GM23338 (cell line): ENCODE measurements at regions not wholly inside any gene's neighbourhood (a gene's known extent, or its start where the extent isn't known, plus 50 kb on each side); places are given as distances from the start of the nearest gene placed in this dataset.

Experiments
- ATAC-seq: fragments of 200-7000 bp; cut with Tn5 transposase; 3 replicates; pipeline ENCODE4 v1.9.1; 2020
- DNase-seq: peaks from one replicate; pipeline ENCODE4 v3.0.0-alpha.2; 2015; ENCODE audit warnings: low spot score
- H2AFZ ChIP-seq: fragments of 200-600 bp; sonication (generic); 2 replicates; pipeline ENCODE4 v1.8.0; 2016; ENCODE audit warnings: antibody characterized with exemption, mild to moderate bottlenecking, moderate library complexity
- H3F3A ChIP-seq: fragments of 200-600 bp; sonication (generic); replicated peaks from 2 replicates; pipeline ENCODE4 v1.8.0; 2017; ENCODE audit warnings: antibody characterized with exemption, mixed run types, low read depth
- H3K27ac ChIP-seq: fragments of 200-600 bp; sonication (generic); 2 replicates; pipeline ENCODE4 v1.6.1; 2016; ENCODE audit warnings: low read depth
- H3K27me3 ChIP-seq: fragments of 200-600 bp; sonication (generic); 2 replicates; pipeline ENCODE4 v1.8.0; 2016; ENCODE audit warnings: mild to moderate bottlenecking, mixed run types, moderate library complexity; ENCODE audit not compliant: insufficient read depth
- H3K36me3 ChIP-seq: fragments of 200-600 bp; sonication (generic); 2 replicates; pipeline ENCODE4 v1.8.0; 2016; ENCODE audit warnings: mild to moderate bottlenecking; ENCODE audit not compliant: insufficient read depth
- H3K4me1 ChIP-seq: fragments of 200-600 bp; sonication (generic); 2 replicates; pipeline ENCODE4 v1.8.0; 2016; ENCODE audit warnings: mild to moderate bottlenecking, moderate library complexity; ENCODE audit not compliant: insufficient read depth
- H3K4me2 ChIP-seq: fragments of 200-600 bp; sonication (generic); 2 replicates; pipeline ENCODE4 v1.7.1; 2017; ENCODE audit warnings: mixed run types
- H3K4me3 ChIP-seq: fragments of 200-600 bp; sonication (generic); 2 replicates; pipeline ENCODE4 v1.6.1; 2016; ENCODE audit warnings: mixed run types
- H3K79me2 ChIP-seq: fragments of 200-600 bp; sonication (generic); replicated peaks from 2 replicates; pipeline ENCODE4 v1.8.0; 2017; ENCODE audit warnings: mild to moderate bottlenecking; ENCODE audit not compliant: insufficient read depth
- H3K9me2 ChIP-seq: fragments of 200-600 bp; sonication (generic); 2 replicates; pipeline ENCODE4 v1.8.0; 2017; ENCODE audit not compliant: insufficient read depth
- H4K20me1 ChIP-seq: fragments of 200-600 bp; sonication (generic); replicated peaks from 2 replicates; pipeline ENCODE4 v1.8.0; 2017; ENCODE audit warnings: mild to moderate bottlenecking; ENCODE audit not compliant: insufficient read depth
- H3K27ac Mint-ChIP-seq: 2 replicates; pipeline ENCODE4 v1.8.0; 2020; ENCODE audit warnings: inconsistent platforms, mild to moderate bottlenecking, moderate library complexity, mixed read lengths
- H3K27me3 Mint-ChIP-seq: 3 replicates; pipeline ENCODE4 v1.8.0; 2022; ENCODE audit warnings: low read depth, mild to moderate bottlenecking, moderate library complexity, mixed read lengths, inconsistent platforms; ENCODE audit not compliant: insufficient read depth, poor library complexity
- H3K36me3 Mint-ChIP-seq: 3 replicates; pipeline ENCODE4 v1.8.0; 2021; ENCODE audit warnings: low read depth, mild to moderate bottlenecking, inconsistent platforms, moderate library complexity, mixed read lengths
- H3K4me1 Mint-ChIP-seq: 3 replicates; pipeline ENCODE4 v1.8.0; 2020; ENCODE audit warnings: mild to moderate bottlenecking, inconsistent platforms, mixed read lengths
- H3K4me3 Mint-ChIP-seq: 3 replicates; pipeline ENCODE4 v1.8.0; 2021; ENCODE audit warnings: moderate library complexity, mild to moderate bottlenecking, inconsistent platforms, mixed read lengths
- H3K9me3 Mint-ChIP-seq: 3 replicates; pipeline ENCODE4 v1.8.0; 2020; ENCODE audit warnings: moderate library complexity, mild to moderate bottlenecking, inconsistent platforms, mixed read lengths
- CREB1 ChIP-seq: fragments of 250-450 bp; sonication (Bioruptor Pico); IDR thresholded peaks from 2 replicates; pipeline ENCODE4 v1.5.0; 2020; ENCODE audit warnings: low read depth, mild to moderate bottlenecking, moderate library complexity
- CTCF ChIP-seq, 2 experiments: fragments of 200-600 bp in 1 of 2; sonication (generic) in 1 of 2; conservative IDR thresholded peaks; 2 replicates each; pipeline versions ENCODE4 v1.5.1 to v1.6.1; 2016 to 2017; ENCODE audit warnings: antibody characterized with exemption in 2 of 2, low read depth in 2 of 2, mild to moderate bottlenecking in 2 of 2, moderate library complexity in 1 of 2
- EZH2 ChIP-seq: fragments of 200-600 bp; sonication (generic); IDR thresholded peaks from one replicate; pipeline ENCODE4 v1.8.0; 2017; ENCODE audit warnings: antibody characterized with exemption, mild to moderate bottlenecking, low read depth; ENCODE audit not compliant: unreplicated experiment
- EZH2phosphoT487 ChIP-seq: fragments of 200-600 bp; sonication (generic); IDR thresholded peaks from one replicate; pipeline ENCODE4 v1.8.1; 2018; ENCODE audit warnings: antibody characterized with exemption; ENCODE audit not compliant: unreplicated experiment
- JUNB ChIP-seq: IDR thresholded peaks from one replicate; pipeline ENCODE4 v1.6.1; 2016; ENCODE audit warnings: antibody characterized with exemption; ENCODE audit not compliant: unreplicated experiment
- NANOG ChIP-seq: IDR thresholded peaks from 2 replicates; pipeline ENCODE4 v1.6.1; 2016; ENCODE audit warnings: antibody characterized with exemption, borderline replicate concordance
- REST ChIP-seq: IDR thresholded peaks from one replicate; pipeline ENCODE4 v1.6.1; 2018; ENCODE audit warnings: antibody characterized with exemption; ENCODE audit not compliant: unreplicated experiment
- STAT1 ChIP-seq: IDR thresholded peaks from one replicate; pipeline ENCODE4 v1.6.1; 2016; ENCODE audit warnings: antibody characterized with exemption; ENCODE audit not compliant: unreplicated experiment
- ZNF114 ChIP-seq: fragments of 250-450 bp; sonication (Bioruptor Pico); IDR thresholded peaks from 2 replicates; pipeline ENCODE4 v1.5.0; 2020; ENCODE audit warnings: mild to moderate bottlenecking, moderate library complexity
- ZNF331 ChIP-seq: fragments of 250-450 bp; sonication (Bioruptor Pico); IDR thresholded peaks from 2 replicates; pipeline ENCODE4 v1.5.0; 2020; ENCODE audit warnings: low read depth, mild to moderate bottlenecking, moderate library complexity
- TF ChIP-seq, protein P1 (sequence below): IDR thresholded peaks from 2 replicates; pipeline ENCODE4 v1.6.1; 2016; ENCODE audit warnings: antibody characterized with exemption

- Histone ChIP-seq H3K79me2 (no peaks in the 10 kb centered on the region), H3F3A (no peaks in the 10 kb centered on the region), H3K4me2 (no peak overlapping the region), H2AFZ (no peak overlapping the region), H3K27ac (no peak overlapping the region), H3K36me3 (no peaks in the 10 kb centered on the region), H4K20me1 (no peaks in the 10 kb centered on the region), H3K4me3 (no peak overlapping the region), H3K27me3 (peaks cover 12% of the 10 kb centered on the region; the same call in 1 of the 2 replicates), H3K4me1 (no peaks in the 10 kb centered on the region), H3K9me2 (no peaks in the 10 kb centered on the region)
- TF ChIP-seq EZH2 (no peak), STAT1 (no peak), NANOG (no peak), EZH2phosphoT487 (no peak)
- H3K27me3 Mint-ChIP-seq = no peaks in the 10 kb centered on the region
- no peak for DNase-seq
- H3K4me3 Mint-ChIP-seq = no peak overlapping the region
- no peaks in the 10 kb centered on the region for H3K36me3 Mint-ChIP-seq
- peaks cover 6% of the 10 kb centered on the region; the same call in 1 of the 3 replicates for H3K4me1 Mint-ChIP-seq
- H3K9me3 Mint-ChIP-seq = peaks cover 4% of the 10 kb centered on the region; the same call in 2 of the 3 replicates
- no peak overlapping the region for H3K27ac Mint-ChIP-seq
- no peak for ATAC-seq
Measured at GRCh38 chr10:26626066-26626465, 71.4 kb upstream of the PDSS1 start.

DNA sequence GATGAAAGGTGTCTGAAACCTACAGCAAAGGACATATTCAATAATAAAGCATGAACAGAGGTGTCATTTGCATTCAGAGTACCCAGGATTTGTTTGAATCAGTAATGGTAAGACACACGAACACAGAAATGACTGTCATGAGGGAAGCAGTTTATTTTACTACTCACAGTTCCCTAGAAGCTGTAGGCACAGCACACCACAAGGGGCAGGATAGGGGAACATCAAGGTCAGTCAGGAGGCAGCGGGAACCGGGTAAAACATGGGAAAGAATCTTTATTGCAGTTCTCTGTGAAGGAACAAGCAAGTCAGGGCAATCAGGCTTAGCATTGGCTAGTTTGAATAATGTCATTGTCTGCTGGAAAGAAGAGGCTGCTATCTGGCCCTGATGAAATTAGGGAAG is 70.2 kb upstream of the PDSS1 start:
- no peaks in the 10 kb centered on the region for H3K36me3 Mint-ChIP-seq
- no peaks in the 10 kb centered on the region for H3K27me3 Mint-ChIP-seq
- peak; percentile 92 for ATAC-seq
- Histone ChIP-seq H3K79me2 (no peaks in the 10 kb centered on the region), H3K4me2 (no peak overlapping the region), H3K27me3 (0 out of 2 replicates have a peak, but pooled peaks cover 8% of the 10 kb centered on the region), H3F3A (no peaks in the 10 kb centered on the region), H3K4me1 (no peaks in the 10 kb centered on the region), H4K20me1 (no peaks in the 10 kb centered on the region), H2AFZ (no peak overlapping the region), H3K9me2 (no peaks in the 10 kb centered on the region), H3K4me3 (no peak overlapping the region), H3K36me3 (no peaks in the 10 kb centered on the region), H3K27ac (no peak overlapping the region)
- no peak overlapping the region for H3K27ac Mint-ChIP-seq
- peaks cover 4% of the 10 kb centered on the region; the same call in 2 of the 3 replicates for H3K9me3 Mint-ChIP-seq
- peak; percentile 48 to 53 for TF ChIP-seq CTCF (conservative IDR thresholded peaks at IDR 0.05; ENCODE audit: low read depth in 2 of 2)
- TF ChIP-seq EZH2 = no peak
- H3K4me1 Mint-ChIP-seq = peaks cover 2% of the 10 kb centered on the region; the same call in 1 of the 3 replicates
- H3K4me3 Mint-ChIP-seq = no peak overlapping the region
- peak; percentile 76 for DNase-seq

DNA sequence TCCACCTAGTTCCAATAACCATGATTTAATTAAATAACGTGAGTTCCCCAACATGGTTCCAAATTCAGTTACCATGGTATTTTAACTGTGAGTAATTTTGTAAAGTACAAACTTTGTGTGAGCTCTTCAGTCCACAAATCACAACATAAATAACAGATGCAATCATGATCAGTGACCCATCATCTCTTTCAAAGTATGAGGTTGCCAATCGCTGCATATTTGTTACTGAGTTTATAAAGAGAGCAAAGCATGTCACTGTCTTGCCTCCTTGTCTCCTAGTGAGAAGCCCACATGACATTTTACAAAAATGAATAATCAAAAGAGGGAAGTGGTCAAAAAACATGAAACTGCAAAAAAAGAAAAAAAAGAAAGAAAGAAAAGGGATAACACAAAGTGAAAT is 69.1 kb upstream of the PDSS1 start:
- no peaks in the 10 kb centered on the region for H4K20me1 ChIP-seq
- 0 out of 2 replicates have a peak, but pooled peaks cover 3% of the 10 kb centered on the region for H3K27me3 ChIP-seq
- no peak overlapping the region for H3K4me2 ChIP-seq
- no peak overlapping the region for H3K4me3 ChIP-seq
- Mint-ChIP-seq H3K36me3 (no peaks in the 10 kb centered on the region), H3K4me1 (peaks cover 2% of the 10 kb centered on the region; the same call in 1 of the 3 replicates), H3K4me3 (no peak overlapping the region), H3K27ac (no peak overlapping the region), H3K27me3 (no peaks in the 10 kb centered on the region), H3K9me3 (peaks cover 6% of the 10 kb centered on the region; the same call in 2 of the 3 replicates)
- no peaks in the 10 kb centered on the region for H3K36me3 ChIP-seq
- no peaks in the 10 kb centered on the region for H3K79me2 ChIP-seq
- H3F3A ChIP-seq = no peaks in the 10 kb centered on the region
- DNase-seq (no peak), ATAC-seq (no peak)
- H3K9me2 ChIP-seq = no peaks in the 10 kb centered on the region
- H3K4me1 ChIP-seq = no peaks in the 10 kb centered on the region
- H3K27ac ChIP-seq = no peak overlapping the region
- H2AFZ ChIP-seq = no peak overlapping the region
- TF ChIP-seq STAT1 (no peak), CREB1 (no peak), EZH2phosphoT487 (no peak), REST (no peak), JUNB (no peak), NANOG (no peak), ZNF114 (CRISPR knock-in tag) (no peak), CTCF (conservative IDR thresholded peaks at IDR 0.05; ENCODE audit: low read depth in 2 of 2) (no peak), ZNF331 (no peak)
- TF ChIP-seq, protein P1, sequence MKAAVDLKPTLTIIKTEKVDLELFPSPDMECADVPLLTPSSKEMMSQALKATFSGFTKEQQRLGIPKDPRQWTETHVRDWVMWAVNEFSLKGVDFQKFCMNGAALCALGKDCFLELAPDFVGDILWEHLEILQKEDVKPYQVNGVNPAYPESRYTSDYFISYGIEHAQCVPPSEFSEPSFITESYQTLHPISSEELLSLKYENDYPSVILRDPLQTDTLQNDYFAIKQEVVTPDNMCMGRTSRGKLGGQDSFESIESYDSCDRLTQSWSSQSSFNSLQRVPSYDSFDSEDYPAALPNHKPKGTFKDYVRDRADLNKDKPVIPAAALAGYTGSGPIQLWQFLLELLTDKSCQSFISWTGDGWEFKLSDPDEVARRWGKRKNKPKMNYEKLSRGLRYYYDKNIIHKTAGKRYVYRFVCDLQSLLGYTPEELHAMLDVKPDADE = no peak
